Islet of Langerhans (tissue), 1 donor: ENCODE measurements at regions not wholly inside any gene's neighbourhood (a gene's known extent, or its start where the extent isn't known, plus 50 kb on each side); places are given as distances from the start of the nearest gene placed in this dataset.

Source experiments
- FAIRE-seq: peaks from one replicate; lab custom pipeline; 2011; peaks lifted over from hg19 to GRCh38; lab: Jason Lieb, UNC

DNA sequence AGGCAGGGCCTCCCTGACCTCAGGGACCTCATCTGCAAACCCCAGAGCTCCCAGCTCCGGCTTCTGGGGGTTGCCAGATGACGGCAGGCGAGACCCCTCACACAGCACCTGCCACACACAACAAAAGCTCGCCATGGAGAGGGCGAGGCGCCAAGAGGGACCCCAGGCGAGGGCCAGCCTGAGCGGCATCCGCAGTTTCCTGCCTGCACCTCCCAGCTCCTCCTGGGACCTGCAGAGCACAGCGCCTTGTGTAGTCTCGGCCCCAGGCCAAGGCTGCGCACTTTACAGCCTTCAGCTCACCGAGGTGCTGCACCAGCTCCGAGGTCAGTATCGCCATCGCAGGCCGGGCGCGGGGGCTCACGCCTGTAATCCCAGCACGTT lies 82.4 kb upstream of the ADAMTS2 start:
- no peak for FAIRE-seq

DNA sequence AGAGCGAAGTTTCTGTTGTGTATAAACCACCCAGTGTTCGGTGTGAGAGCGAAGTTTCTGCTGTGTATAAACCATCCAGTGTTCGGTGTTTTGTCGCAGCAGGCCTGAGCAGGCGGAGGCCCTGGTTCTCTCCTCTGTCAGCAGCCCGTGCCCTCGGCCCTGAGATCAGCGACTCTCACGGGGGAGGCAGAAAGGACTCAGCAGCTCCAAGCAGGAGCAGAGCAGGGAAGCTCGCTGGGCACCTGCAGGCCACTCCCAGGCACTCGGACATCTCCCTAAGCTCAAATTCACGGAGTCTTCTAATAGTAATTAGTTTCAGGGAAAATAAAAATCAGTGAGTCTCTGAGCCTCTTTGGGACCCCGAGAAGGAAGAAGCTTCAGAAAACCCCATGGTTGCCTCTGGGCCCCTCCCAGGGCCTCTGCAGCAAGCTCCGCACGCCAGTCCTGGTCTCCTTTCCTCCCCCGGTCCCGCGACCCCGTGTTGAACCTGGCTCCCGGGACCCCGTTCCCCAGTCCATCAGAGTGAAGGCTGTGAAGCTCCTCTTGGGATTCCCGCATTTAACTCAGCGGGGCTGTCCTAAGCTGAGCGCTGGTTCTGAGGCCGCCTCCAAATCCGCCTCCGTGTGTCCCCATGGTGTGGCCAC lies 81.9 kb upstream of the ADAMTS2 start:
- no peak for FAIRE-seq

DNA sequence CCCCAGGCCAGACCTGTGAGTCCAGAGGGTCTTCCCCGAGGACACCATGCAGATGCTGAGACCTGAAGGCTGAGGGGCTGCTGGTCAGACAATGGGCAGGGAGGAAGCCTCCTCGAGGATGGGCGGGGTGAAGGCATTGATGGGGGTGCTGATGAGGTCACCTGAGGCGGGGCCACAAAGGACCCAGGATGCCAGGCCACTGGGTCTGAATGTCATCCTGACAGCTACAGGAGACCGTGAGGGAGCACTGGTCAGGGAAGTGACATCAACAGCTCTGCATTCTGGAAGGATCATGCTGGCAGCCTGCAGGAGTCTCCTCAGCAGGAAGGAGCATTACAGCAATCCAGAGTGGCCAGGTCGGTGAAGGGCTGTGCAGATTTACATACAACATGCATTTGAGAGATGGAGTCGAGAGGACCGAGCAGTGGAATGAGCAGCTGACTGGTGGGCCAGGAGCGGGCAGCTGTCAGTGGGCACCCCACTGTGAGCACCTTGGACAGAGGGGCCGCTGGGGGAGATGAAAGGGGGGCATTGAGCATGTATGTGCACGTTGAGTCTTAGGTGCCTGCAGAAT lies 77.7 kb upstream of the ADAMTS2 start:
- FAIRE-seq: no peak

DNA sequence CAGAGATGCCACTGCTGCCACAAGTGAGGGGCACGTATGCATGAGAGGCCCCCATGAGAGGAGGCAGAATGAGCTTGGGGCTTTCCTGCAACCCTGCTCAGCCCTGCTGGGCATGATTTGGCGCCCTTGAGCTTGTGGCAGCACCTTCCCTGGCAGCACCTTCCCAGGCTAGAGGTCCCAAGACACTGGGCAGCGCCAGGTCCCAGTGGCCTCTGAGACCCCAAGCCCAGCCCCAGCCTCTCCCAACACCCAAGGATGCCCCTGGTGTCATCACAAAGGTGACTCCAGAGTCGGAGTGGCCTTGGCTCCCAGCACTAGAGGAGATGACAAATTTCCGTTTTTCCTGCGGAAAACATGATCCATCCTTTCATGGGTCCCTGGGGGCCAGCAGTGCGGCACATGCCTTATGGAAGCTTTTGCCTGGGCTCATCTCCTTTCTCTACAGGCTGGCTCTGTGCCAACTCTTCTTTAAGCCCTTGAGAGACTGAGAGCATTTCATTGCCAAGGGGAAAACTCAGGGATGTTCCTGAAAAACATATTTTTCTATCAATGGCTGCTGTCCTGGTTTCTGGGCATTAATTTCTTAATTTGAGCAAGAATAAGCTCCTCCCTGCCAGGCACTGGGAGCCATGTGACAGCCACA lies 77.1 kb upstream of the ADAMTS2 start:
- no peak for FAIRE-seq

DNA sequence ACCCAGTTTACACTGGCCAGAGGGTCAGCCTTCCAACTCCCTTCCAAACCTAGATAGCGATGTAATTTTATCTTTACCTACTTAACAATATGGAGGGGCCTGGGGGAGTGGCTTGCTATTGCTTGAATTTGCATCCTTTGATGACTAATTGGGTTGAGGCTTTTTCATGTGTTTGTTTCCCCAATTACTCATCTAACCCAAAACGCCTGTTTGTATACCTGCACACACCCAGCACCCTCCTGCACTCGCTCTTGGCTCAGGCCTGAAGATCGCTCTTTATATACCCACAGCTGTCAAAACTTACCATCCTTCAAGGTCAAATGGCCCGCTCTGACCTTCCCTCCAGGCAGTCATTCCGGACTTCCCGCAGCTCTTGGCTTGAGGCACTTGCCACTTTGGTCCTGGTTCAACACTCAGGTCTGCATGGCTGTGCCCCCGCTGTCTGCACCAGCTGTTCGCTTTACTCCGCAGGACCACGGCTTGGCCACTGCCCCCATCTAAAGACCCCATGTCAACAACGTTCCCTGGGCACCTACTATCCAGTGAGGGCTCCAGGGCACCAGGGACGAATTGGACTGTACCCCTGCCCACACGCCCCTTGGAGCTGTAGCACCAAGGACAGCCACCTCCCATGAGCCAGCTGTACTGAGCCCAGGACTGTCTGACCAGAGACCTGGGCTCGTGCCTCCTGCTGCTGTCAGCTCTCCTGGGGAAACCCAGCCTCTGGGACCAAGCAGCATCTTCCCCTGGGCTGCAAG lies 76.1 kb upstream of the ADAMTS2 start:
- no peak for FAIRE-seq

DNA sequence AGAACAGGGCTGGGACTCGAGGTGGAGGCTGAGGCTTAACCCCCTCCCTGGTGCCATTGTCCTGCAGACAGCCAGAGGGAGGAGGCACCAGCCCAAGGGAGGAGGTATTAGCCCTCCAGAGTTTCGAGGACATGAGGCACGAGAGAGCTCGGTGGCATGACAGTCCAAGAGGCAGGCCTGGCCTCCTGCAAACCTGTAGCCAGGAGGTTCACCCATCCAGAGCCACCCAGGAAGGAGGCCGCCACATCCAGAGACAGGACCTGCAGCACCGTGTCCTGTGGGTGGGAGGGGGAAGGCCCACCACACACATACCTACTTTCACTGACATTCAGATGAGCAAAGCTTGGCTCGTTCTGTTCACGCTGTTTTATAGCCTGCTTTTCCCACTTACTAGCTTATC lies 75.2 kb upstream of the ADAMTS2 start:
- no peak for FAIRE-seq

DNA sequence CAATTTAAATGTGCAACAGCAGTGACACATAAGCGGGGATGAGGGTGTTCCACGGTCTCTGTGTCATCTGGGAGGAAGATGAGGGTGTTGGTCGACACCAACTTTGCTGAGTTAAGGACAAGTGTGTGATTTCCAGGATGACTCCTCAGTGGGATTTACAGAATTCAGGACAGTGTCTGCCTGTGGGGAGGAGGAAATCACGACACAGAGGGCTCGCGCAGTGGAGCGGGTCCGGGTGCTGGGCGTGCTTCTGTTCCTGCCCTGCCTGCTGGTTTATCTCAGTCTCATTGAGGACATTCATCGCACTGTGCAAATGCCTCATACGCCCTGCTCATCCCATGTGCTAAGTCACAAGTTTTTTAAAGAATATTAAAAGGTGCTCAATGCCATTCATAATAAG lies 73.7 kb upstream of the ADAMTS2 start:
- FAIRE-seq: no peak

DNA sequence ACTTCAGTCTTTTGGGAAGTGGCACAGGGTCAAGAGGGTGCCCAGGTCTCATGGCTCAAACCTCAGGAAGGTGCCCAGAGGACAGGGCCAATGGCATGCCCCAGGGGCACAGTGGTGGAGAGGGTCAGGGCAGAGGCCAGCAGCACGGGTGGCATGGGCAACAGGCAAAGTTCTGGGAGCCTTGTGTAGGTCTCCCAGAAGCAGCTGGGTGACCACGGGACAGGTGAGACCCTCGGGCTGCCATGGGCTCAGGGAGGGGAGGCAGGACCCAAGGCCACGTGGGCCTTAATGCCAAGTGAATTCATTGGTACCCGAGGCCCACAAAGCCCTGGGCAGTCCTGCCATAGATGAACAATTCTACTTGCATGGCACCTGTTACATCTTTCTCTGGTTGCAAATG lies 72.4 kb upstream of the ADAMTS2 start:
- FAIRE-seq: no peak

DNA sequence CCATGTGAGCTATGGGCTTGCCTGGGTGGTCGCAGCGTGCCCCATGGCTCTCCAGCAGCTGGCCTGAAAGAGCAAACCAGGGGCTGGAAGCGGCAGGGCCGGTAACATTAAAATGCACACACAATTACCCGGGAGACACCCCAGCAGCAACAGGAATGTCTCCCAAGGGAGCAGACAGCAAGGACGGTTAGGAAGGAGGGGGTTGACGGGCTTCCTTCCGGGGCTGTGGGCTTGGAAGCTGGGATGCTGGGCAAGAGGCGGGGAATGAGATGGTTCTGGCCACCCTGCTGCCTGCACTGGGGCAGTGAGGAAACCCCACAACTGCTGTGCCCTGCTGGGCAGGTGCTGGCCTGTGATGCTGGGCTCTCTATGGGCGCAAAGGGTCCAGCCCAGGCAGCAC lies 71.8 kb upstream of the ADAMTS2 start:
- FAIRE-seq: no peak

DNA sequence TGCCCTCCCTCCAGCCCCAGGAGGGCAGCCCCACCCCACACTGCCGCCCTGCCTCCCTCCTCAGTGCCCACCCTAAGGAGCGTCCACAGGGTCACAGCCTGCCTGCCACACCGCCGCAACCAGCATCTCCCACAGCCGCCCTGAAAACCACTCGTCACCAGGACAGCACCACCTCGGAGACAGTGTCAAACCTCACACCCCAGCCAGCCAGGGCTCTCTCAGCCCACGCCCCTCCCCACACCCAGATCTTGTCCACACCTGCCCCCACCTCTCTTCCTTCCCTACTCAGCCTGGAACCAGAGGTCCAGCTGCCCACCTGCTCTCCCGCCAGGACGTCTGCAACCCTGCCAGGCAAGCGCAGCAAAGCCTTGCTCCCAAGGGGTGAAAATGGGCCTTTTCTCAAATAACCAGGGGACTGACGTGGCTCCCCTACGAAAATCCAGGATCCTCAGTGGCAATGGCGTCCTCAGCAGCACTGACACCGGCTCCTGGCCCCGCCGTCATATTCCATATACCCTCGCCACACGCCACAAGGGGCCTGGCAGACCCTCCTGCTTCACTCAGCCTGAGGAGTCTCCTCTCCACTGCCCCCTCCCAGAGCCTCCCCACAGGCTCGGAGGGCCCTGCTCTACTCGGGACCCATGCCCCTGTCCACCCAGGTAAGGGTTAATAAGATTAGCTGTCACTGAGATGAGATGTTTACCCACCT lies 71.0 kb upstream of the ADAMTS2 start:
- FAIRE-seq: no peak

DNA sequence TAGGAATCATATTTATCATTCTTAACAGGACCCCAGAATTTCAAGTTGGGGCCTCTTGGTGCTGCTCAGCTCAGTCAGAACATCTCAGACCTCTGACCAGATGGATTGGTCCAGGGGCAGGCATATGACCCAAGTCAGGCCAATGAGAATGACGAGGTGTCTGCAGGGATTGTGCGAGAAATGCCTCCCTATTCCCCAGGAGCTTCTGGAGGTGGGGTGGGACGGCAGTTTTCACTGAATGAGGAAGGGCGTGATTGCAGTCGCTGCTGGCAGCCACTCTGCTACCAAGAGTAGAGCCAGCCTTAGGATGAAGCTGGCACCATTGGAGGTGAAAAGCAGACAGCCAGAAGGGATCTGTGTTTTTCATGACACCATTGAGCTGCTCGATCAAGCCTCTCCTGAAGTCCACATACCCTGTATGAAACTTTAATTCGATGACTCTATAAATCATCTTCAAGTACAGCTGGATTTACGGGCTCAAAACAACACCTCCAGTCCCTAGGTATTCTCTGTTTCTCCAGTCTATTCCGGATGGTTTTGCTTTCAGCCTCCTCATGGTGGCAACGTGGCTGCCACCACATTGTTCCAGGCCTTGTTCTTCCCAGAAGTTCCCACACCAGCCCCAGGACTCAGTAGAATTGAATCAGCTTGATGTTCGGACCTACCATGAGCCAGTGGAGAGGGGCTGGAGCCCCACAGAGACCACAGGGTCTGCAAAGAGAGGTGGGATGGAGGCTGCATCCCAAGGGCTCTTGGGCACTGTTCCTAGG lies 70.2 kb upstream of the ADAMTS2 start:
- no peak for FAIRE-seq

DNA sequence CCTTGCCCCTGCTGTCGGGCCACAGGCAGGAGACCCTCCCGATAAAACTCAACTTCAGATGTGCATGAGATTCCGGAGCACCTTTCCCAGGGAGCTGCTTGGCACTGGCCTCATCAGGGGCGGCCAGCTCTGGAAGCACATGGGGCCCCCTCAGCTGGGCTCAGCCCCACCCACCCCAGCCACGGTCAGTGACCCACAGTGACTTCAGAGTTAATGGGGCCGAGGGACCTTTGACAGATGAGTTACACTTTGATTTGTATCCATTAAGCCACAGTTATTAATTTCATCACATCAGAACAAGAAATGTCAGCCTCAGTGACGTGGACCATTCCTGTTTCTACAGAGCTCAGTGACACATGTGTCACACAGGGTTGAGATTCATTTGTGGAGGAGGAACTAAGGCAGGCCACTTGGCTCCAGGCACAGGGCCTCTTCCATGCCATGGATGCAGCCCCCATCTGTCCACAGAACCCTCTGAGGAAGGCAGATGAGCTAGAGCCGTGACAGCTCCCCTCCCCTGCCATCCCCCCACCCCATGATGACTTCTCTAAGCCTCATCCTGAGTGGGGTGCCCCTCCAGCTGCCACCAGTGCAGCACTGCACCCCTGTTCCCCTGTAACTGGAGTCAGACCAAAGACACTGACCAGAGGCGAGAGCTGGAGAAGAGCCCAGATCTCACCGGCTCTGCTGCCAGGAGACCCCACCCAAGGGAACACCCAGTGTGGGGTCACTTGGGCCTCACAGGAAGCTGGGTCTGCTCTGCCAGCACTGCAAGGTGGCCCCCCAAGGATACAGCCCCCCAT lies 69.4 kb upstream of the ADAMTS2 start:
- FAIRE-seq: no peak

DNA sequence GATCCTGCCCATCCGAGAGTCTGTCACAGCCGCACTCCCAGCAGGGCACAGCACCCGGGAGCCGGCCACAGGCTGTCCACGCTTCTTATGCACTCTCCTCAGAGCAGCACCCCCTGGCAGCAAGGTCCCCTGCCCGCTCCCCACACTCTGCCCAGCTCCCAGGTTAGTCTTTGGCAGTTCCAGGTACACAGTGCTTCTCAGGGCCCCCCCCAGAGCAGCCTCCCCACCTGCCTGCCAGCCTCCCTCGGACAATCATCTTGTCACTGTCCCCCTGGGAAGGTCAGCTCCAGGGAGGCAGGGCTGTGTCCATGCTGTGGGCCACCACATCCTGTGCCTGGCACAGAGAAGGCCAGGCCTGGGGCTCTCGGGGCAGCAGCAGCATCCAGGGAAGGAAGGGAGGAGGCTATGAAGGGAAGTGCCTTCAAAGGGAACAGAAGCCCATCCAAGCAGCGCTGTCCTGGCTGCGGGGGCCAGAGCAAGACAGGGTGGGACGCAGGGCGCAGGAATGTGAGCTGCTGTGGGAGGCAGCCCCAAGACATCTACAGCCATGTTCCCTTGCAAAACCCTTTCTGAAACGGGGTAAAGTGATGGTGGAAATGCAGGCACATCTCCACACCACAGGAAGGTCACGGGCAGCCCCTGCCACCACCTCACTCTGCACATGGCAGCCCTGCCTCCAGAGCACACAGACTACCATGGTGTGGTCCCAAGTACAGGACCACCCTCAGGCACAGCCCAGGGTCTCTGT lies 68.6 kb upstream of the ADAMTS2 start:
- no peak for FAIRE-seq

DNA sequence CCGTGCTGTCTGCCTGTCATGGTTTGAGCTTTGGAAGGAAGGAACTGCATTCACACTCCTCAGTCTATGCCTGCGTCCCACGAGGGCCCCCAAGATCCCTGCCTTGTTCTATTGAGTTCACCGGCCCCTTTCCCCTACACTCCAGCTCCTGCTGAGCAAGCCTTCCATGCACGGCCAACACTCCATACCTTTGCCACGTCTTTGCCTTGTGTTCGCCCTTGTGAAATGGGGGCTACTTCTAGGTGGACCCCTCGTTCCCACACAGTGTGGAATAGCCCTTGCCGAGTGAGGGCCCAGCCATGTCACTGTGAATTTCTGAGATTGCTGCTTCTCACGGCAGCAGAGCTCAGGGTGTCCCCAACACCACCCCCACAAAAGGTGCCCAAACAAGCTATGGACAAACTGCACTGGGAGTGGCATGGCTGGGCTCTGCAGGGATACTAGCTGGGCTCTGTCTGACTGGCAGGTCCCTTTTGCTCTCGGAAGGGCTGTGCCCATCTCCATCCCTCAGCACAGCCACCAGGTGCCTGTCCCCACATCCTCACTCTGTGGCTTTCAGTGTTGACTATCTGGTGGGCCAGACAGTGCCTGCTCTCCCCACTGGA lies 67.9 kb upstream of the ADAMTS2 start:
- FAIRE-seq: no peak

DNA sequence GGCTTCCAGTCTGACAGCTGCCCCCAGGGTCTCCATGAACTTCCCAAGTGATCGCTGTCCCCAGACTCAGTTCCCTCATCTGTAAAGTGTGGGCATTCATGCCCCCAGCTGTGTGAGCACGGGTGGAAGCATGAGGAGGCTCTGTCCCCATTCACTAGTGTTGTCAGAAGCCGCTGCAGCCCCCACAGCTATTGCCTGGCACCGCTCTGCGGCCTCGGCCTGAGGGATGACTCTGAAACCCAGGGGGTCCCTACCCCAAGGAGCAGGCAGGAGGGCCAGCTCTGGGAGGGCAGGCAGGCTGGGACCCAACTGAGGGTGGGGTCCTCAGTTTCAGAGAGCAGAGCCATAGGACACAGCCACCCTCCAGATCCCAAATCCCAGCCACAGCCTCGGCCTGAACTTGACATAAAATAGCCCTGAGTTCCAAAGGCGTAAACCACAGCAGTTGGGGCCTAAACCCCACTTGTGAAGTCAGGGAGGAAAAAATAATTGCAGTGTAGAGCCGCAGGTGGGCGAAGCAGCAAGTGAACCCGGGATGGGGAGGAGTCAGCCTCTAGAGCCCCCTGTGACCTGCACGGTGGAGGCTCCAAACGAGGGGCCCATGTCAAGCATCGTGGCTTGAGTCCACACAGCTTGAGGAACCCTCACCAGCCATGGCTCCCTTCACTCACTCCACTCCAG lies 66.0 kb upstream of the ADAMTS2 start:
- FAIRE-seq: no peak

DNA sequence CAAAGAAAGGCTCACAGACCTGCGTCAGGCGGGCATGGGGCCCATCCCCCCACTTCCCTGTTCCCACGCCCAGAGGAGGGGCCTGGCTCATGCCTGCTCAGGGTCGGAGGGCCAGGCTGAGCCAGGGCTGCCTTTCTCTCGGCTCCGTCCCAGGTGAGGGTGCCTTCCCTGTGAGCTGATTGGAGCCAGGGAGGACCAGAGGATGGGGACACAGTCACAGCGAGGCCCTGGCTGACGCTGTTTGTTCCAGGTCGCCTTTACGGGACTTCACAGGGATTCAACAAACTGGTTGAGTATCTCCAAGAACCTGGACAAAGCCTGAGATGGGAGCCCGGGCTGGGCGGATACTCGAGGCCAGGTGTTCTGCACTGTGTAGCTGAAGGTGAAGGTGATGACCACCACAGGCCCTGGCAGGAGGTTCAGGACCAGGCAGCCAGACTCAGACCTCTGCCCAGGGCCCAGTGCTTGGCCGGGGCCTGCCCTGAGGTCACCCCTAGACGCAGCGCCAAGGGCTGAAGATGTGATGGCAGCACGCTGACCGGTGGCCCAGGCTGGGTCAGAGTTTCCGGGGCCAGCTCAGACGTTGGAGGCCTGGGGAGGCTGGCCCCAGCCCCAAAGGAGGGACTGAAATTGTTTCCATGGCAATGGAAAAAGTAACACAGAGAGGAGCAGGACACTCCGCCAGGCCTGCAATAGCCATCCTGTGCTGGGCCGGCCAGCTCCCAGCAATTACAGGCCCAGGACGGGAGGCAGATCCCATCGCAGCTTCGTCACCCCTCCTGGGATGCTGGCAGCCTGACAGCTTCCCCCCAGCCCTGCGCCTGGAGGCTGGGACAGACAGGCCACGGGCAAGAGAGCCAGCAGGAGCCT lies 65.3 kb upstream of the ADAMTS2 start:
- FAIRE-seq: no peak

DNA sequence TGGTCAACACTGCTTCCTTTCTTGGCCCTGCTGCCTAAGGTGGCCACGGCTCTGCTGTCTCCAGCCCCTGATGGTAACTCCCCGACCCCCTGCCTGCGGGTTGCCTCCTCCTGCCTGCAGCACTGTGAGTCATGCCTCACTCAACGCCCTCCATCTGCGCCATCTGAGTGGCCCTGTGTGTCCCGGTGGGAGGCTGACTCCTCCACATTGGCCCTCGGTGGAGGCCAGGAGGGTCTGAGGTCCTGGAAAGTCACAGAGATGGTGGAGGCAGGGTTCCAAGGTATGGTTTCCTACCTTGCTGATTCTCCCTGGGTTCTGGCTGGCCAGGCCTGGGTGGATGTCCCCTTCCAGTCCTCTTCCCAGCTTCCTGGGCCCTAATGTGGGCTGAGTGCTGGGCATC lies 64.5 kb upstream of the ADAMTS2 start:
- FAIRE-seq: no peak

DNA sequence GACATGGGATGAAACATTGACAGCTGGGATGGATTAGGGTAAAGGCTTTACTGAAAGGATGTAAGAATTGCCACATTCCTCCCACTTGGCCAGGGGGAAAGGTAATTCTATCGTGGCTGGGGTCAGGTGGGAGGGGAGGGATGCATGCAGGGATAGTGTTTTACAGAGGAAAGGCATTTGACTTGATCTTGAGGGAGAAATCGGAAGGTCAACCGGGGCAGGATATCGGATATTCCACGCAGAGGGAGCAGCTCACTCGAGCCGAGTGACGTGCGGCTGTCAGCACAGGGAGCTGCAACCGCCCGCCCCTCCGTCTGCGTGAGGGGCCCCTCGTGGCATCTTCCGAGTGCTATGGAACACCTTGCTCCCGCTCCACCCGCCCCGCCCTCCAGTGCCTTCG lies 63.4 kb upstream of the ADAMTS2 start:
- no peak for FAIRE-seq
